GM10266 (cell line): ENCODE measurements at regions not wholly inside any gene's neighbourhood (a gene's known extent, or its start where the extent isn't known, plus 50 kb on each side); places are given as distances from the start of the nearest gene placed in this dataset.

Experiments used
- DNase-seq: peaks from one replicate; pipeline ENCODE4 v3.0.0; 2012; ENCODE audit errors: extremely low spot score
- CTCF ChIP-seq: IDR thresholded peaks from 2 replicates; pipeline ENCODE4 v1.5.1; 2012; ENCODE audit warnings: mild to moderate bottlenecking, low read depth; ENCODE audit not compliant: control insufficient read depth, insufficient read depth; ENCODE audit errors: missing control alignments

- TF ChIP-seq CTCF, result no peak
- DNase-seq, result no peak
Observed at GRCh38 chr11:11672789-11673188, 51.0 kb upstream of the GALNT18 start.

GRCh38 chr11:11672101-11672500 lies 50.3 kb upstream of the GALNT18 start:
- DNase-seq, result no peak
- no peak for TF ChIP-seq CTCF
